IMR-90 (cell line): ENCODE measurements at regions not wholly inside any gene's neighbourhood (a gene's known extent, or its start where the extent isn't known, plus 50 kb on each side); places are given as distances from the start of the nearest gene placed in this dataset.

Experiments
- ATAC-seq: fragments of 200-7000 bp; cut with Tn5 transposase; 2 replicates; pipeline ENCODE4 v1.9.1; 2020; ENCODE audit warnings: low read depth, mild to moderate bottlenecking, moderate library complexity
- BruUV-seq: library from RNA; stranded (reverse); fragments of 400-500 nt; replicated peaks from 2 replicates; lab custom pipeline; 2021; lab: Mats Ljungman, UMichigan
- CTCF ChIA-PET: fragments of 300-600 bp; formaldehyde crosslinking; extraction: SDS; loops from one replicate; lab custom pipeline; 2021; ENCODE audit warnings: antibody characterized with exemption; lab: Yijun Ruan, JAX
- POLR2A ChIA-PET: fragments of 300-600 bp; sonication (Branson Sonifier 250); formaldehyde crosslinking; loops from one replicate; lab custom pipeline; 2022; ENCODE audit warnings: antibody characterized with exemption; ENCODE audit not compliant: unreplicated experiment; lab: Charles Lee
- DNase-seq: peaks from one replicate; pipeline ENCODE4 v3.0.0; 2013
- H2AFZ ChIP-seq: replicated peaks from 2 replicates; pipeline ENCODE3; 2013; ENCODE audit warnings: low read length, mild to moderate bottlenecking; ENCODE audit not compliant: poor library complexity
- H2AK5ac ChIP-seq: 2 replicates; pipeline ENCODE4 v1.6.1; 2013; ENCODE audit warnings: low read depth, low read length, inconsistent platforms
- H2AK9ac ChIP-seq: replicated peaks from 2 replicates; pipeline ENCODE3; 2013; ENCODE audit warnings: mild to moderate bottlenecking, low read depth, low read length, moderate library complexity; ENCODE audit not compliant: poor library complexity
- H2BK120ac ChIP-seq: 2 replicates; pipeline ENCODE4 v1.6.1; 2013; ENCODE audit warnings: low read depth, low read length, inconsistent platforms
- H2BK15ac ChIP-seq: 3 replicates; pipeline ENCODE4 v1.6.1; 2013; ENCODE audit warnings: low read depth, low read length, inconsistent platforms
- H2BK20ac ChIP-seq: 2 replicates; pipeline ENCODE4 v1.6.1; 2013; ENCODE audit warnings: low read depth, mild to moderate bottlenecking, inconsistent platforms, low read length, moderate library complexity
- H2BK5ac ChIP-seq: 2 replicates; pipeline ENCODE4 v1.6.1; 2013; ENCODE audit warnings: mild to moderate bottlenecking, low read depth, low read length, inconsistent platforms; ENCODE audit not compliant: poor library complexity, severe bottlenecking
- H3K14ac ChIP-seq: replicated peaks from 2 replicates; pipeline ENCODE4 v1.6.1; 2013; ENCODE audit warnings: low read depth, low read length, inconsistent platforms
- H3K18ac ChIP-seq: 2 replicates; pipeline ENCODE4 v1.6.1; 2013; ENCODE audit warnings: low read depth, low read length, control low read depth
- H3K23ac ChIP-seq: 2 replicates; pipeline ENCODE4 v1.6.1; 2013; ENCODE audit warnings: low read depth, low read length, inconsistent platforms
- H3K27ac ChIP-seq: 2 replicates; pipeline ENCODE4 v1.5.1; 2013; ENCODE audit warnings: mild to moderate bottlenecking, control low read depth, low read length; ENCODE audit not compliant: insufficient read depth
- H3K27me3 ChIP-seq: 2 replicates; pipeline ENCODE4 v1.6.1; 2013; ENCODE audit warnings: low read length; ENCODE audit not compliant: control insufficient read depth, insufficient read depth
- H3K36me3 ChIP-seq: 2 replicates; pipeline ENCODE4 v1.6.1; 2013; ENCODE audit warnings: low read length, mixed read lengths; ENCODE audit not compliant: control insufficient read depth, insufficient read depth
- H3K4ac ChIP-seq: 2 replicates; pipeline ENCODE4 v1.6.1; 2013; ENCODE audit warnings: low read depth, low read length, inconsistent platforms
- H3K4me1 ChIP-seq: 2 replicates; pipeline ENCODE4 v1.6.1; 2013; ENCODE audit warnings: low read length, mixed read lengths; ENCODE audit not compliant: control insufficient read depth, insufficient read depth
- H3K4me2 ChIP-seq: 2 replicates; pipeline ENCODE4 v1.6.1; 2013; ENCODE audit warnings: low read depth, mild to moderate bottlenecking, control low read depth, low read length, moderate library complexity
- H3K4me3 ChIP-seq: 2 replicates; pipeline ENCODE4 v1.5.1; 2013; ENCODE audit warnings: low read depth, mild to moderate bottlenecking, control low read depth, low read length, moderate library complexity; ENCODE audit not compliant: insufficient read depth
- H3K56ac ChIP-seq: 2 replicates; pipeline ENCODE4 v1.6.1; 2013; ENCODE audit warnings: low read length, inconsistent platforms; ENCODE audit not compliant: insufficient read depth; ENCODE audit errors: extremely low read depth
- H3K79me1 ChIP-seq, 2 experiments: 2 replicates each; pipeline ENCODE4 v1.6.1; 2013; ENCODE audit warnings: low read length in 2 of 2, inconsistent platforms in 1 of 2, low read depth in 1 of 2
- H3K9ac ChIP-seq: 2 replicates; pipeline ENCODE4 v1.6.1; 2013; ENCODE audit warnings: low read depth, low read length, control low read depth
- H3K9me1 ChIP-seq: 2 replicates; pipeline ENCODE4 v1.6.1; 2013; ENCODE audit warnings: low read length, inconsistent platforms; ENCODE audit not compliant: insufficient read depth
- H3K9me3 ChIP-seq: 2 replicates; pipeline ENCODE4 v1.6.1; 2013; ENCODE audit warnings: low read length; ENCODE audit not compliant: control insufficient read depth, insufficient read depth
- H4K20me1 ChIP-seq: 2 replicates; pipeline ENCODE4 v1.6.1; 2013; ENCODE audit warnings: low read length, inconsistent platforms; ENCODE audit not compliant: insufficient read depth
- H4K5ac ChIP-seq: 2 replicates; pipeline ENCODE4 v1.6.1; 2013; ENCODE audit warnings: mild to moderate bottlenecking, low read depth, low read length, control low read depth
- H4K8ac ChIP-seq, 2 experiments: 2 replicates each; pipeline ENCODE4 v1.6.1; 2013; ENCODE audit warnings: low read depth in 2 of 2, low read length in 2 of 2, control low read depth in 1 of 2, inconsistent platforms in 1 of 2
- H4K91ac ChIP-seq: 2 replicates; pipeline ENCODE4 v1.6.1; 2013; ENCODE audit warnings: low read depth, low read length, inconsistent platforms; ENCODE audit not compliant: insufficient read depth
- MAFK ChIP-seq: IDR thresholded peaks from 2 replicates; pipeline ENCODE4 v1.6.1; 2012; ENCODE audit warnings: low read depth, low read length, improper control_type of control experiment
- WGBS, 2 experiments: methylation state at CpG; one replicate each; pipeline versions ENCODE4 v1.1.5 to v1.1.7; 2013; ENCODE audit warnings: missing lambda C conversion rate in 2 of 2; ENCODE audit not compliant: insufficient read length in 1 of 2; ENCODE audit errors: extremely low coverage in 2 of 2; 5-methylcytosine and 5-hydroxymethylcytosine counted together
- dilution Hi-C: fragments of 300-500 bp; cut with HindIII; formaldehyde crosslinking; loops from one replicate; pipeline ENCODE4 v1.14.3; 2018; ENCODE audit warnings: low sequenced_read_pairs; ENCODE audit not compliant: unreplicated experiment
- in situ Hi-C: fragments of 300-500 bp; cut with MboI; formaldehyde crosslinking; loops from 3 replicates; pipeline ENCODE4 v1.14.3; 2019; ENCODE audit warnings: low sequenced_read_pairs, inconsistent platforms, mixed read lengths
- intact Hi-C: fragments of 100-400 bp; cut with micrococcal nuclease; formaldehyde crosslinking; loops from 2 replicates; pipeline ENCODE4 v1.10.0; 2022

DNA sequence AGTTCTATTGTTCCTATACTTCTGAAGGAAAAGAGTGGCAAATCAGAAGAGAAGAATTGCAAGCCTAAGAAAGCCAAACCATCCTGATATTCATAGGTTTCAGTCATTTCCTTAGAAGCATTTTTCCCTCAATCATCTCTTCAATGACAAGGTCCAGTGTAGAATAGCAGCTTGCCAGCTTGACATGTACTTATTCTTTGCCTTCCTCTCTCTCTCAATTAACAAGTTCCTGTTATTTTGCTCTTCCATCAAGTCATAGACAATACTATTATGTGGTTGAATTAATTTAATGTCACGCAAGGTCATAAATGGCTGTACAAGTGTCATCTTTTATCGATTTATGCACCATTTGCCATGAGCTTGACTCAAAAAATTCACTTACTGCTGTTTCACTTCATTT is 216.3 kb upstream of the MBL2 start:
- Histone ChIP-seq H3K4me2 (no peak overlapping the region), H3K4ac (no peak overlapping the region), H3K14ac (no peak overlapping the region), H3K27me3 (no peaks in the 10 kb centered on the region), H2BK5ac (no peak overlapping the region), H3K56ac (no peak overlapping the region), H3K9me3 (no peaks in the 10 kb centered on the region), H2BK15ac (no peak overlapping the region), H4K8ac (no peak overlapping the region), H3K27ac (no peak overlapping the region), H3K4me3 (no peak overlapping the region), H3K36me3 (no peaks in the 10 kb centered on the region), H2AFZ (no peak overlapping the region), H4K20me1 (no peaks in the 10 kb centered on the region), H2AK9ac (no peak overlapping the region), H2BK20ac (no peak overlapping the region), H4K5ac (no peak overlapping the region), H3K79me1 (no peaks in the 10 kb centered on the region), H4K91ac (no peak overlapping the region), H3K23ac (no peak overlapping the region), H2AK5ac (no peak overlapping the region), H3K4me1 (no peaks in the 10 kb centered on the region), H2BK120ac (no peak overlapping the region), H3K18ac (no peak overlapping the region), H3K9ac (no peak overlapping the region), H3K9me1 (no peaks in the 10 kb centered on the region)
- ChIA-PET CTCF (no interaction called here), POLR2A (no interaction called here)
- DNase-seq (no peak), ATAC-seq (no peak)
- no TSS peak for BruUV-seq
- intact Hi-C loops = no loop called here
- TF ChIP-seq MAFK = no peak
- dilution Hi-C loops = no loop called here
- WGBS, 2 experiments = no CpG with 5 or more reads among the region's 2 CpGs
- in situ Hi-C loops = no loop called here
